IMR-90 (cell line): ENCODE measurements at regions not wholly inside any gene's neighbourhood (a gene's known extent, or its start where the extent isn't known, plus 50 kb on each side); places are given as distances from the start of the nearest gene placed in this dataset.

Experiments used
- ATAC-seq: fragments of 200-7000 bp; cut with Tn5 transposase; 2 replicates; pipeline ENCODE4 v1.9.1; 2020; ENCODE audit warnings: low read depth, mild to moderate bottlenecking, moderate library complexity
- BruUV-seq: library from RNA; stranded (reverse); fragments of 400-500 nt; replicated peaks from 2 replicates; lab custom pipeline; 2021; lab: Mats Ljungman, UMichigan
- CTCF ChIA-PET: fragments of 300-600 bp; formaldehyde crosslinking; extraction: SDS; loops from one replicate; lab custom pipeline; 2021; ENCODE audit warnings: antibody characterized with exemption; lab: Yijun Ruan, JAX
- POLR2A ChIA-PET: fragments of 300-600 bp; sonication (Branson Sonifier 250); formaldehyde crosslinking; loops from one replicate; lab custom pipeline; 2022; ENCODE audit warnings: antibody characterized with exemption; ENCODE audit not compliant: unreplicated experiment; lab: Charles Lee
- DNase-seq: peaks from one replicate; pipeline ENCODE4 v3.0.0; 2013
- H2AFZ ChIP-seq: replicated peaks from 2 replicates; pipeline ENCODE3; 2013; ENCODE audit warnings: low read length, mild to moderate bottlenecking; ENCODE audit not compliant: poor library complexity
- H2AK5ac ChIP-seq: 2 replicates; pipeline ENCODE4 v1.6.1; 2013; ENCODE audit warnings: low read depth, low read length, inconsistent platforms
- H2AK9ac ChIP-seq: replicated peaks from 2 replicates; pipeline ENCODE3; 2013; ENCODE audit warnings: mild to moderate bottlenecking, low read depth, low read length, moderate library complexity; ENCODE audit not compliant: poor library complexity
- H2BK120ac ChIP-seq: 2 replicates; pipeline ENCODE4 v1.6.1; 2013; ENCODE audit warnings: low read depth, low read length, inconsistent platforms
- H2BK15ac ChIP-seq: 3 replicates; pipeline ENCODE4 v1.6.1; 2013; ENCODE audit warnings: low read depth, low read length, inconsistent platforms
- H2BK20ac ChIP-seq: 2 replicates; pipeline ENCODE4 v1.6.1; 2013; ENCODE audit warnings: low read depth, mild to moderate bottlenecking, inconsistent platforms, low read length, moderate library complexity
- H2BK5ac ChIP-seq: 2 replicates; pipeline ENCODE4 v1.6.1; 2013; ENCODE audit warnings: mild to moderate bottlenecking, low read depth, low read length, inconsistent platforms; ENCODE audit not compliant: poor library complexity, severe bottlenecking
- H3K14ac ChIP-seq: replicated peaks from 2 replicates; pipeline ENCODE4 v1.6.1; 2013; ENCODE audit warnings: low read depth, low read length, inconsistent platforms
- H3K18ac ChIP-seq: 2 replicates; pipeline ENCODE4 v1.6.1; 2013; ENCODE audit warnings: low read depth, low read length, control low read depth
- H3K23ac ChIP-seq: 2 replicates; pipeline ENCODE4 v1.6.1; 2013; ENCODE audit warnings: low read depth, low read length, inconsistent platforms
- H3K27ac ChIP-seq: 2 replicates; pipeline ENCODE4 v1.5.1; 2013; ENCODE audit warnings: mild to moderate bottlenecking, control low read depth, low read length; ENCODE audit not compliant: insufficient read depth
- H3K27me3 ChIP-seq: 2 replicates; pipeline ENCODE4 v1.6.1; 2013; ENCODE audit warnings: low read length; ENCODE audit not compliant: control insufficient read depth, insufficient read depth
- H3K36me3 ChIP-seq: 2 replicates; pipeline ENCODE4 v1.6.1; 2013; ENCODE audit warnings: low read length, mixed read lengths; ENCODE audit not compliant: control insufficient read depth, insufficient read depth
- H3K4ac ChIP-seq: 2 replicates; pipeline ENCODE4 v1.6.1; 2013; ENCODE audit warnings: low read depth, low read length, inconsistent platforms
- H3K4me1 ChIP-seq: 2 replicates; pipeline ENCODE4 v1.6.1; 2013; ENCODE audit warnings: low read length, mixed read lengths; ENCODE audit not compliant: control insufficient read depth, insufficient read depth
- H3K4me2 ChIP-seq: 2 replicates; pipeline ENCODE4 v1.6.1; 2013; ENCODE audit warnings: low read depth, mild to moderate bottlenecking, control low read depth, low read length, moderate library complexity
- H3K4me3 ChIP-seq: 2 replicates; pipeline ENCODE4 v1.5.1; 2013; ENCODE audit warnings: low read depth, mild to moderate bottlenecking, control low read depth, low read length, moderate library complexity; ENCODE audit not compliant: insufficient read depth
- H3K56ac ChIP-seq: 2 replicates; pipeline ENCODE4 v1.6.1; 2013; ENCODE audit warnings: low read length, inconsistent platforms; ENCODE audit not compliant: insufficient read depth; ENCODE audit errors: extremely low read depth
- H3K79me1 ChIP-seq, 2 experiments: 2 replicates each; pipeline ENCODE4 v1.6.1; 2013; ENCODE audit warnings: low read length in 2 of 2, inconsistent platforms in 1 of 2, low read depth in 1 of 2
- H3K9ac ChIP-seq: 2 replicates; pipeline ENCODE4 v1.6.1; 2013; ENCODE audit warnings: low read depth, low read length, control low read depth
- H3K9me1 ChIP-seq: 2 replicates; pipeline ENCODE4 v1.6.1; 2013; ENCODE audit warnings: low read length, inconsistent platforms; ENCODE audit not compliant: insufficient read depth
- H3K9me3 ChIP-seq: 2 replicates; pipeline ENCODE4 v1.6.1; 2013; ENCODE audit warnings: low read length; ENCODE audit not compliant: control insufficient read depth, insufficient read depth
- H4K20me1 ChIP-seq: 2 replicates; pipeline ENCODE4 v1.6.1; 2013; ENCODE audit warnings: low read length, inconsistent platforms; ENCODE audit not compliant: insufficient read depth
- H4K5ac ChIP-seq: 2 replicates; pipeline ENCODE4 v1.6.1; 2013; ENCODE audit warnings: mild to moderate bottlenecking, low read depth, low read length, control low read depth
- H4K8ac ChIP-seq, 2 experiments: 2 replicates each; pipeline ENCODE4 v1.6.1; 2013; ENCODE audit warnings: low read depth in 2 of 2, low read length in 2 of 2, control low read depth in 1 of 2, inconsistent platforms in 1 of 2
- H4K91ac ChIP-seq: 2 replicates; pipeline ENCODE4 v1.6.1; 2013; ENCODE audit warnings: low read depth, low read length, inconsistent platforms; ENCODE audit not compliant: insufficient read depth
- CHD1 ChIP-seq: IDR thresholded peaks from 2 replicates; pipeline ENCODE4 v1.6.1; 2012; ENCODE audit warnings: low read depth, low read length, improper control_type of control experiment
- WGBS, 2 experiments: methylation state at CpG; one replicate each; pipeline versions ENCODE4 v1.1.5 to v1.1.7; 2013; ENCODE audit warnings: missing lambda C conversion rate in 2 of 2; ENCODE audit not compliant: insufficient read length in 1 of 2; ENCODE audit errors: extremely low coverage in 2 of 2; 5-methylcytosine and 5-hydroxymethylcytosine counted together
- dilution Hi-C: fragments of 300-500 bp; cut with HindIII; formaldehyde crosslinking; loops from one replicate; pipeline ENCODE4 v1.14.3; 2018; ENCODE audit warnings: low sequenced_read_pairs; ENCODE audit not compliant: unreplicated experiment
- in situ Hi-C: fragments of 300-500 bp; cut with MboI; formaldehyde crosslinking; loops from 3 replicates; pipeline ENCODE4 v1.14.3; 2019; ENCODE audit warnings: low sequenced_read_pairs, inconsistent platforms, mixed read lengths
- intact Hi-C: fragments of 100-400 bp; cut with micrococcal nuclease; formaldehyde crosslinking; loops from 2 replicates; pipeline ENCODE4 v1.10.0; 2022
- TF ChIP-seq, protein P1 (sequence below): fragments of 150-350 bp; IDR thresholded peaks from 2 replicates; pipeline ENCODE4 v1.6.1; 2017; ENCODE audit warnings: mild to moderate bottlenecking, antibody characterized with exemption, low read length, low read depth

DNA sequence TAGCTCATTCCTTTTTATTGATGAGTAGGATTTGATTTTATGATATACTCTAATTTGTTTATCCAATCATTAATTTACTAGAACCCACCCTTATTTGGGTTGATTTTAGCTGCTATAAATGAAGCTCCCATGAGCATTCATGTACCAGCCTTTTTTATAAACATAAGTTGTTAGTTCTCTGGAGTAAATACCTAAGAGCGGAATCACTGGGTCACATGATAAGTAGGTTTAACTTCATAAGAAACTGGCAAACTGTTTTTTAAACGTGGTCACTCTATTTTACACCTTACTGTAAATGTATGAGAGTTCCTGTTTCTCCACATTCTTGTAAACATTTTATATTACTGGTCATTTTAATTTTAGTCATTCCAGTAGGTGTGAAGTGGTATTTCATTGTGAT lies 364.6 kb downstream of the NPR3 start:
- no peak overlapping the region for H3K56ac ChIP-seq
- no peak overlapping the region for H3K4me3 ChIP-seq
- TF ChIP-seq CHD1, result no peak
- TF ChIP-seq, protein P1, sequence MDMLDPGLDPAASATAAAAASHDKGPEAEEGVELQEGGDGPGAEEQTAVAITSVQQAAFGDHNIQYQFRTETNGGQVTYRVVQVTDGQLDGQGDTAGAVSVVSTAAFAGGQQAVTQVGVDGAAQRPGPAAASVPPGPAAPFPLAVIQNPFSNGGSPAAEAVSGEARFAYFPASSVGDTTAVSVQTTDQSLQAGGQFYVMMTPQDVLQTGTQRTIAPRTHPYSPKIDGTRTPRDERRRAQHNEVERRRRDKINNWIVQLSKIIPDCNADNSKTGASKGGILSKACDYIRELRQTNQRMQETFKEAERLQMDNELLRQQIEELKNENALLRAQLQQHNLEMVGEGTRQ, result peak; percentile 64; the same call in 1 of the 2 replicates
- no peaks in the 10 kb centered on the region for H4K20me1 ChIP-seq
- H2BK5ac ChIP-seq, result peak overlapping the region; percentile 94
- H3K9me3 ChIP-seq, result no peaks in the 10 kb centered on the region; the same call in 1 of the 2 replicates
- H2AFZ ChIP-seq, result no peak overlapping the region
- H3K36me3 ChIP-seq, result no peaks in the 10 kb centered on the region
- ChIA-PET POLR2A (no interaction called here), CTCF (no interaction called here)
- H4K5ac ChIP-seq, result no peak overlapping the region
- H2BK20ac ChIP-seq, result no peak overlapping the region
- no peak overlapping the region for H3K4me2 ChIP-seq
- H3K23ac ChIP-seq, result no peak overlapping the region
- H3K27ac ChIP-seq, result peak overlapping the region; percentile 53; the same call in 1 of the 2 replicates
- no peaks in the 10 kb centered on the region for H3K79me1 ChIP-seq
- no TSS peak for BruUV-seq
- H4K8ac ChIP-seq, result no peak overlapping the region; a peak in 1 of 4 replicates
- H3K18ac ChIP-seq, result peak overlapping the region; percentile 40; the same call in 1 of the 2 replicates
- H3K4ac ChIP-seq, result no peak overlapping the region
- no peak overlapping the region for H2BK120ac ChIP-seq
- intact Hi-C loops (loop anchor here (5.0 kb wide), 1 partner anchor 107 kb away; no protein-coding TSS in a partner anchor), dilution Hi-C loops (no loop called here), in situ Hi-C loops (no loop called here)
- H3K4me1 ChIP-seq, result peaks cover 17% of the 10 kb centered on the region
- DNase-seq (peak; percentile 68), ATAC-seq (peak; percentile 12; the same call in 1 of the 2 replicates)
- H3K9me1 ChIP-seq, result peaks cover 7% of the 10 kb centered on the region; the same call in 1 of the 2 replicates
- H2AK9ac ChIP-seq, result no peak overlapping the region
- no peak overlapping the region; the same call in 2 of the 3 replicates for H2BK15ac ChIP-seq
- no peaks in the 10 kb centered on the region for H3K27me3 ChIP-seq
- H2AK5ac ChIP-seq, result no peak overlapping the region
- no CpG with 5 or more reads among the region's 2 CpGs for WGBS, 2 experiments
- H3K14ac ChIP-seq, result no peak overlapping the region
- no peak overlapping the region for H3K9ac ChIP-seq
- H4K91ac ChIP-seq, result no peak overlapping the region
